Epithelial cell of proximal tubule (primary cell): ENCODE measurements at regions not wholly inside any gene's neighbourhood (a gene's known extent, or its start where the extent isn't known, plus 50 kb on each side); places are given as distances from the start of the nearest gene placed in this dataset.
"Not testable (repeated sequence)": the region's sequence is repeated elsewhere in the genome, so short reads cannot be mapped to it uniquely, and the experiment has no call there.

ENCODE experiments used
- DNase-seq: peaks from one replicate; pipeline ENCODE4 v3.0.0-alpha.2; 2011; ENCODE audit warnings: low read depth
- H3K4me3 ChIP-seq: 2 replicates; pipeline ENCODE4 v1.5.1; 2011; ENCODE audit warnings: low read depth, mild to moderate bottlenecking, low read length
- CTCF ChIP-seq: conservative IDR thresholded peaks from 2 replicates; pipeline ENCODE4 v1.5.1; 2012; ENCODE audit warnings: low read depth, mild to moderate bottlenecking, low read length

- no peak overlapping the region for H3K4me3 ChIP-seq
- TF ChIP-seq CTCF, result no peak
- no peak for DNase-seq
Measured at GRCh38 chr18:47708206-47708605, 222.3 kb downstream of the SMAD2 start.

- no peak for DNase-seq
- TF ChIP-seq CTCF, result no peak
- no peak overlapping the region for H3K4me3 ChIP-seq
Measured at GRCh38 chr18:47701134-47701533, 229.3 kb downstream of the SMAD2 start.

- TF ChIP-seq CTCF, result no peak
- DNase-seq, result no peak
- H3K4me3 ChIP-seq, result no peak overlapping the region
Measured at GRCh38 chr18:47696870-47697269, 233.6 kb downstream of the SMAD2 start.

- DNase-seq, result no peak
- H3K4me3 ChIP-seq, result no peak overlapping the region
- TF ChIP-seq CTCF, result no peak
Measured at GRCh38 chr18:47691611-47692010, 238.8 kb downstream of the SMAD2 start.

- not testable (repeated sequence) for DNase-seq, H3K4me3 ChIP-seq
Measured at GRCh38 chr18:47690778-47691177, 239.7 kb downstream of the SMAD2 start.

GRCh38 chr18:47689371-47689770 lies 241.1 kb downstream of the SMAD2 start:
- TF ChIP-seq CTCF, result no peak
- no peak for DNase-seq

GRCh38 chr18:47686806-47687205 lies 243.7 kb downstream of the SMAD2 start:
- no peak overlapping the region for H3K4me3 ChIP-seq
- no peak for TF ChIP-seq CTCF
- no peak for DNase-seq

More at GRCh38 chr18:47689371-47689770, 241.1 kb downstream of the SMAD2 start:
- no peak overlapping the region for H3K4me3 ChIP-seq

- TF ChIP-seq CTCF, result no peak
- DNase-seq, result no peak
- H3K4me3 ChIP-seq, result no peak overlapping the region
Measured at GRCh38 chr18:47683774-47684173, 246.7 kb downstream of the SMAD2 start.
